PC-3 (cell line): ENCODE measurements at regions not wholly inside any gene's neighbourhood (a gene's known extent, or its start where the extent isn't known, plus 50 kb on each side); places are given as distances from the start of the nearest gene placed in this dataset.

Experiments used
- ATAC-seq: fragments of 200-7000 bp; cut with Tn5 transposase; 2 replicates; pipeline ENCODE4 v1.9.1; 2020; ENCODE audit warnings: mild to moderate bottlenecking, moderate library complexity
- BruUV-seq: library from RNA; stranded (reverse); fragments of 400-500 nt; replicated peaks from 2 replicates; lab custom pipeline; 2021; lab: Mats Ljungman, UMichigan
- CTCF ChIA-PET: fragments of 300-600 bp; sonication (Branson Sonifier 250); formaldehyde crosslinking; loops from one replicate; lab custom pipeline; 2022; ENCODE audit warnings: antibody characterized with exemption; lab: Charles Lee
- POLR2A ChIA-PET: fragments of 300-600 bp; sonication (Branson Sonifier 250); formaldehyde crosslinking; loops from one replicate; lab custom pipeline; 2022; ENCODE audit warnings: antibody characterized with exemption; ENCODE audit not compliant: unreplicated experiment; lab: Charles Lee
- DNase-seq: peaks from one replicate; pipeline ENCODE4 v3.0.0-alpha.2; 2015
- H2AFZ ChIP-seq: fragments of 300-600 bp; sonication (generic); 2 replicates; pipeline ENCODE4 v1.6.0; 2016; ENCODE audit warnings: antibody characterized with exemption, low read length
- H3F3A ChIP-seq: fragments of 300-600 bp; sonication (generic); one replicate; pipeline ENCODE4 v1.6.0; 2017; ENCODE audit warnings: antibody characterized with exemption, low read length, control low read depth, mild to moderate bottlenecking; ENCODE audit not compliant: unreplicated experiment
- H3K27ac ChIP-seq: fragments of 300-600 bp; sonication (generic); 2 replicates; pipeline ENCODE4 v1.5.1; 2016; ENCODE audit warnings: mild to moderate bottlenecking, low read length
- H3K27me3 ChIP-seq: fragments of 300-600 bp; sonication (generic); 2 replicates; pipeline ENCODE4 v1.6.1; 2016; ENCODE audit warnings: low read length, mixed read lengths
- H3K36me3 ChIP-seq: fragments of 300-600 bp; sonication (generic); 2 replicates; pipeline ENCODE4 v1.6.1; 2016; ENCODE audit warnings: low read depth, mixed run types, low read length, mixed read lengths
- H3K4me1 ChIP-seq: fragments of 300-600 bp; sonication (generic); 2 replicates; pipeline ENCODE4 v1.5.1; 2016; ENCODE audit warnings: low read length; ENCODE audit not compliant: insufficient read depth
- H3K4me2 ChIP-seq: fragments of 300-600 bp; sonication (generic); 2 replicates; pipeline ENCODE4 v1.6.0; 2016; ENCODE audit warnings: low read length
- H3K4me3 ChIP-seq: fragments of 300-600 bp; sonication (generic); 2 replicates; pipeline ENCODE4 v1.5.1; 2016; ENCODE audit warnings: mild to moderate bottlenecking, low read length, mixed read lengths
- H3K79me2 ChIP-seq: fragments of 300-600 bp; sonication (generic); 2 replicates; pipeline ENCODE4 v1.6.1; 2017; ENCODE audit warnings: low read length, mixed read lengths
- H3K9ac ChIP-seq: fragments of 300-600 bp; sonication (generic); 2 replicates; pipeline ENCODE4 v1.6.0; 2016; ENCODE audit warnings: mild to moderate bottlenecking, low read length
- H3K9me2 ChIP-seq: fragments of 300-600 bp; sonication (generic); replicated peaks from 2 replicates; pipeline ENCODE4 v1.6.1; 2016; ENCODE audit warnings: mixed run types, low read length, mixed read lengths
- H3K9me3 ChIP-seq: fragments of 300-600 bp; sonication (generic); 2 replicates; pipeline ENCODE4 v1.6.1; 2016; ENCODE audit warnings: low read length, mixed read lengths
- H4K20me1 ChIP-seq: fragments of 300-600 bp; sonication (generic); 2 replicates; pipeline ENCODE4 v1.6.1; 2016; ENCODE audit warnings: low read length, mixed read lengths
- CTCF ChIP-seq: fragments of 300-600 bp; sonication (generic); conservative IDR thresholded peaks from 2 replicates; pipeline ENCODE4 v1.5.1; 2017; ENCODE audit warnings: antibody characterized with exemption, low read depth, mild to moderate bottlenecking, low read length
- EZH2 ChIP-seq: fragments of 300-600 bp; sonication (generic); IDR thresholded peaks from one replicate; pipeline ENCODE4 v1.6.1; 2017; ENCODE audit warnings: antibody characterized with exemption, mild to moderate bottlenecking, low read length; ENCODE audit not compliant: unreplicated experiment
- EZH2phosphoT487 ChIP-seq: fragments of 300-600 bp; sonication (generic); IDR thresholded peaks from 2 replicates; pipeline ENCODE4 v1.6.1; 2018; ENCODE audit warnings: mild to moderate bottlenecking, antibody characterized with exemption, low read length, borderline replicate concordance
- intact Hi-C: fragments of 100-400 bp; cut with micrococcal nuclease; formaldehyde crosslinking; loops from 2 replicates; pipeline ENCODE4 v1.9.0; 2023

GRCh38 chr5:4643190-4643589 is 496.9 kb upstream of the ADAMTS16 start:
- ATAC-seq (no peak), DNase-seq (no peak)
- Histone ChIP-seq H3K4me1 (no peaks in the 10 kb centered on the region), H4K20me1 (no peaks in the 10 kb centered on the region), H3K9me2 (no peaks in the 10 kb centered on the region), H3K27ac (no peak overlapping the region), H3K9ac (no peak overlapping the region), H3K4me2 (no peak overlapping the region), H3K9me3 (no peaks in the 10 kb centered on the region), H3F3A (no peaks in the 10 kb centered on the region), H3K79me2 (no peaks in the 10 kb centered on the region), H3K36me3 (no peaks in the 10 kb centered on the region), H2AFZ (no peak overlapping the region), H3K27me3 (no peaks in the 10 kb centered on the region), H3K4me3 (no peak overlapping the region)
- TF ChIP-seq CTCF (no peak), EZH2 (no peak), EZH2phosphoT487 (no peak)
- BruUV-seq = no TSS peak
- CTCF ChIA-PET = no interaction called here
- intact Hi-C loops = no loop called here
- POLR2A ChIA-PET = no interaction called here

GRCh38 chr5:4643960-4644359 is 496.2 kb upstream of the ADAMTS16 start:
- Histone ChIP-seq H3K9me2 (no peaks in the 10 kb centered on the region), H2AFZ (no peak overlapping the region), H3K79me2 (no peaks in the 10 kb centered on the region), H4K20me1 (no peaks in the 10 kb centered on the region), H3K9me3 (no peaks in the 10 kb centered on the region), H3K36me3 (no peaks in the 10 kb centered on the region), H3K27ac (no peak overlapping the region), H3F3A (no peaks in the 10 kb centered on the region), H3K4me1 (no peaks in the 10 kb centered on the region), H3K27me3 (no peaks in the 10 kb centered on the region), H3K9ac (no peak overlapping the region), H3K4me3 (no peak overlapping the region), H3K4me2 (no peak overlapping the region)
- ChIA-PET POLR2A (no interaction called here), CTCF (no interaction called here)
- DNase-seq (no peak), ATAC-seq (no peak)
- intact Hi-C loops = no loop called here
- TF ChIP-seq EZH2 = no peak
- no peak for TF ChIP-seq EZH2phosphoT487
- no peak for TF ChIP-seq CTCF
- BruUV-seq = no TSS peak

- CTCF ChIA-PET = no interaction called here
- POLR2A ChIA-PET = no interaction called here
- TF ChIP-seq EZH2 (no peak), CTCF (no peak), EZH2phosphoT487 (no peak)
These were observed 493.3 kb upstream of the ADAMTS16 start for GRCh38 chr5:4646715-4647375.

More at GRCh38 chr5:4646715-4647375, 493.3 kb upstream of the ADAMTS16 start:
- Histone ChIP-seq H3K4me2 (no peak overlapping the region), H3K27ac (no peak overlapping the region), H2AFZ (no peak overlapping the region), H3K9me2 (no peaks in the 10 kb centered on the region), H3K4me1 (no peaks in the 10 kb centered on the region), H3K27me3 (no peaks in the 10 kb centered on the region), H3K9ac (no peak overlapping the region), H3K9me3 (no peaks in the 10 kb centered on the region; the same call in 1 of the 2 replicates), H3K79me2 (no peaks in the 10 kb centered on the region), H3F3A (no peaks in the 10 kb centered on the region), H4K20me1 (no peaks in the 10 kb centered on the region), H3K36me3 (no peaks in the 10 kb centered on the region), H3K4me3 (no peak overlapping the region)
- intact Hi-C loops = no loop called here
- no peak for ATAC-seq
- BruUV-seq = no TSS peak
- DNase-seq = no peak
